SK-N-SH treated with all-trans-retinoic acid at 6 μM for 48 hours (cell line): ENCODE measurements at regions not wholly inside any gene's neighbourhood (a gene's known extent, or its start where the extent isn't known, plus 50 kb on each side); places are given as distances from the start of the nearest gene placed in this dataset.
A peak's percentile ranks its signal among the peaks of the same experiment; 100 is the strongest.

Experiments
- ATAC-seq: fragments of 200-7000 bp; cut with Tn5 transposase; 3 replicates; pipeline ENCODE4 v1.9.1; 2020; ENCODE audit warnings: mild to moderate bottlenecking, moderate library complexity
- ARNTL ChIP-seq: fragments of 450-650 bp; formaldehyde crosslinking; IDR thresholded peaks from 2 replicates; pipeline ENCODE4 v1.5.0; 2020; ENCODE audit warnings: low read depth, mild to moderate bottlenecking, moderate library complexity, borderline replicate concordance
- BACH2 ChIP-seq: fragments of 250-450 bp; sonication (Bioruptor Pico); IDR thresholded peaks from 2 replicates; pipeline ENCODE4 v1.9.0; 2021; ENCODE audit warnings: mild to moderate bottlenecking, borderline replicate concordance
- CREB5 ChIP-seq: fragments of 250-450 bp; sonication (Bioruptor Pico); IDR thresholded peaks from 2 replicates; pipeline ENCODE4 v1.5.1; 2020; ENCODE audit warnings: low read depth, mild to moderate bottlenecking, moderate library complexity
- CSDC2 ChIP-seq: fragments of 250-450 bp; sonication (Bioruptor Pico); IDR thresholded peaks from 2 replicates; pipeline ENCODE4 v1.5.0; 2020; ENCODE audit warnings: mild to moderate bottlenecking, moderate library complexity
- CSRNP3 ChIP-seq: fragments of 250-450 bp; sonication (Bioruptor Pico); IDR thresholded peaks from 2 replicates; pipeline ENCODE4 v1.5.1; 2021; ENCODE audit warnings: mild to moderate bottlenecking, moderate library complexity
- ESRRG ChIP-seq: fragments of 250-450 bp; sonication (Bioruptor Pico); IDR thresholded peaks from 2 replicates; pipeline ENCODE4 v1.6.1; 2021; ENCODE audit warnings: mild to moderate bottlenecking
- ISL1 ChIP-seq: fragments of 250-450 bp; sonication (Bioruptor Pico); IDR thresholded peaks from 2 replicates; pipeline ENCODE4 v2.1.2; 2022; ENCODE audit warnings: mild to moderate bottlenecking, moderate library complexity
- OSR1 ChIP-seq: fragments of 250-450 bp; sonication (Bioruptor Pico); IDR thresholded peaks from 2 replicates; pipeline ENCODE4 v1.8.0; 2022; ENCODE audit warnings: moderate library complexity, mild to moderate bottlenecking, inconsistent platforms
- PPARA ChIP-seq: fragments of 250-450 bp; sonication (Bioruptor Pico); IDR thresholded peaks from 2 replicates; pipeline ENCODE4 v1.5.0; 2020; ENCODE audit warnings: mild to moderate bottlenecking, borderline replicate concordance
- RARB ChIP-seq: fragments of 250-450 bp; sonication (Bioruptor Pico); IDR thresholded peaks from 2 replicates; pipeline ENCODE4 v1.8.0; 2021; ENCODE audit warnings: mild to moderate bottlenecking, moderate library complexity
- SNAI2 ChIP-seq: fragments of 250-450 bp; sonication (Bioruptor Pico); IDR thresholded peaks from 2 replicates; pipeline ENCODE4 v1.5.0; 2020; ENCODE audit warnings: mild to moderate bottlenecking, moderate library complexity
- TCF4 ChIP-seq: fragments of 250-450 bp; sonication (Bioruptor Pico); IDR thresholded peaks from 2 replicates; pipeline ENCODE4 v1.8.0; 2021; ENCODE audit warnings: mild to moderate bottlenecking, moderate library complexity, borderline replicate concordance
- TOX ChIP-seq: fragments of 250-450 bp; sonication (Bioruptor Pico); IDR thresholded peaks from 2 replicates; pipeline ENCODE4 v1.8.0; 2021; ENCODE audit warnings: mild to moderate bottlenecking, moderate library complexity, borderline replicate concordance
- TSHZ2 ChIP-seq: fragments of 250-450 bp; sonication (Bioruptor Pico); IDR thresholded peaks from 2 replicates; pipeline ENCODE4 v1.5.0; 2020; ENCODE audit warnings: mild to moderate bottlenecking, moderate library complexity
- ZC3H10 ChIP-seq: fragments of 250-450 bp; sonication (Bioruptor Pico); IDR thresholded peaks from 2 replicates; pipeline ENCODE4 v1.5.1; 2021; ENCODE audit warnings: mild to moderate bottlenecking, moderate library complexity
- ZFP3 ChIP-seq: fragments of 250-450 bp; sonication (Bioruptor Pico); IDR thresholded peaks from 2 replicates; pipeline ENCODE4 v1.5.0; 2020; ENCODE audit warnings: mild to moderate bottlenecking, moderate library complexity
- ZNF565 ChIP-seq: fragments of 450-650 bp; formaldehyde crosslinking; conservative IDR thresholded peaks from 2 replicates; pipeline ENCODE4 v1.5.0; 2020; ENCODE audit warnings: low read depth, mild to moderate bottlenecking, moderate library complexity
- ZNF8 ChIP-seq: fragments of 450-650 bp; formaldehyde crosslinking; IDR thresholded peaks from 2 replicates; pipeline ENCODE4 v1.5.0; 2020; ENCODE audit warnings: mild to moderate bottlenecking, moderate library complexity
- TF ChIP-seq, protein P1 (sequence below): fragments of 250-450 bp; sonication (Bioruptor Pico); IDR thresholded peaks from 2 replicates; pipeline ENCODE4 v1.8.0; 2020; ENCODE audit warnings: mild to moderate bottlenecking, moderate library complexity, borderline replicate concordance
- TF ChIP-seq, protein P2 (sequence below): fragments of 250-450 bp; sonication (Bioruptor Pico); IDR thresholded peaks from 2 replicates; pipeline ENCODE4 v1.8.0; 2021; ENCODE audit warnings: low read depth, mild to moderate bottlenecking, moderate library complexity, borderline replicate concordance

DNA sequence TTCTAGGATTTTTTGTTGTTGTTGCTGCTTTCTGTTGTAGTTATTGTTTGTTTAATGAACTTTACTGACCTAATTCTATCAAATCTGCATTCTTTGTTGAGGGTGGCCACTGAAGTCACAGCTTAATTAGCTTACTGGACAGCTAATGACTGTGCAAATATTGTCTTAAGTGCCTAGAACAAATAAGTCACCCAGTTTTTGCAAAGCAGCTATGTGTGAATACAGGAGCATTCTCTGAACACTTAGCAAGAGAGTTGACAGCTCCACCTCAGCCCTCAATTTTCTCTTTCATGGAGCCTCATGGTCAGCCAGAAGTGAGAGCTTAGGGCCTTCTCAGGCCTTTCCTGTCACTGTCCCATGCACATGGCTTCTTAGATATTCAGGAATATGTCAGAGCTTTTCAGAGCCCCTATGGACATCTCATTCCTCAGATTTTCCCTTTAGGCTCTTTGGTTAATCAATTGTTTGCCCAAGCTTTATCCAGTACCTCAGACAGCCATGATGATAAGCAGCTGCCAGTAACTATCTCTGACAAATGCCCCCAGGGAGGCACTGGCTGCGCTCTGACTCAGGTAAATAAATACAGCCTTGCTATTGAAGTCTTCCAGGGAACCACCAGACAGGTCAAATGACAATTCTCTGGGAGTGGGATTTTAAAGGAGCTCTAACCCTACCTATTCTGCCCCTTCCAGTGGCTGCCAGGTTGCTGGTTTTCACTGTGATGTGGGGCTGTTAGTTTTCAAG is 241.4 kb upstream of the IL12B start (continued):
- no peak for TF ChIP-seq CSRNP3 (CRISPR knock-in tag)
- TF ChIP-seq ESRRG, result no peak
- TF ChIP-seq ISL1 (CRISPR knock-in tag), result no peak
- TF ChIP-seq ZNF8 (CRISPR knock-in tag), result no peak
- no peak for TF ChIP-seq CREB5 (CRISPR knock-in tag)
- TF ChIP-seq SNAI2 (CRISPR knock-in tag), result no peak
- no peak for TF ChIP-seq BACH2 (CRISPR knock-in tag)
- TF ChIP-seq ZC3H10, result no peak
- no peak for TF ChIP-seq TCF4
- TF ChIP-seq, all 23 proteins: peak for 0

DNA sequence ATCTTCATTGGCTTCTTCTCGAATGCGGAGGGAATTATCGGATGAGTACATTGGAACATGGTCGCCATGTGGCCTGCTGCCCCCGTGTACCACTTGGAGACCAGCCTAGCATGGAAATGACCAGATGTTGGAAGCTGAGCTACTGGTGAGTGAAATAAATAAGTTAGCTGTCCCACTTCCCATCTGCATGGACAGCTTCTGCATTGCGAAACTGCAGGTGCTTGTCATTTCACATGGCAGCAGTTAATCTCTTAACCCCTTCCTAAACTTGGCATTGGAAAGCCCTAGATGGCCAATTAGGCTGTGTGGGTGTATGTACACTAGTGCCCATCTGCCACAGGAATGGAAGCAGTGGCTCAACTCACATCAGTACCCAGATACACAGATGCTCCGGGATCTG is 246.6 kb upstream of the IL12B start:
- TF ChIP-seq CSDC2 (CRISPR knock-in tag), result no peak
- TF ChIP-seq ARNTL (CRISPR knock-in tag), result no peak
- TF ChIP-seq RARB, result no peak
- TF ChIP-seq ESRRG, result no peak
- no peak for TF ChIP-seq TSHZ2
- TF ChIP-seq, protein P1, sequence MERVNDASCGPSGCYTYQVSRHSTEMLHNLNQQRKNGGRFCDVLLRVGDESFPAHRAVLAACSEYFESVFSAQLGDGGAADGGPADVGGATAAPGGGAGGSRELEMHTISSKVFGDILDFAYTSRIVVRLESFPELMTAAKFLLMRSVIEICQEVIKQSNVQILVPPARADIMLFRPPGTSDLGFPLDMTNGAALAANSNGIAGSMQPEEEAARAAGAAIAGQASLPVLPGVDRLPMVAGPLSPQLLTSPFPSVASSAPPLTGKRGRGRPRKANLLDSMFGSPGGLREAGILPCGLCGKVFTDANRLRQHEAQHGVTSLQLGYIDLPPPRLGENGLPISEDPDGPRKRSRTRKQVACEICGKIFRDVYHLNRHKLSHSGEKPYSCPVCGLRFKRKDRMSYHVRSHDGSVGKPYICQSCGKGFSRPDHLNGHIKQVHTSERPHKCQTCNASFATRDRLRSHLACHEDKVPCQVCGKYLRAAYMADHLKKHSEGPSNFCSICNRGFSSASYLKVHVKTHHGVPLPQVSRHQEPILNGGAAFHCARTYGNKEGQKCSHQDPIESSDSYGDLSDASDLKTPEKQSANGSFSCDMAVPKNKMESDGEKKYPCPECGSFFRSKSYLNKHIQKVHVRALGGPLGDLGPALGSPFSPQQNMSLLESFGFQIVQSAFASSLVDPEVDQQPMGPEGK (CRISPR knock-in tag), result no peak
- no peak for TF ChIP-seq ZC3H10
- no peak for TF ChIP-seq ZFP3 (CRISPR knock-in tag)
- no peak for TF ChIP-seq CSRNP3 (CRISPR knock-in tag)
- no peak for TF ChIP-seq SNAI2 (CRISPR knock-in tag)
- TF ChIP-seq ZNF565 (CRISPR knock-in tag), result no peak
- TF ChIP-seq TOX (CRISPR knock-in tag), result no peak
- no peak for TF ChIP-seq BACH2 (CRISPR knock-in tag)
- no peak for TF ChIP-seq ZNF8 (CRISPR knock-in tag)
- no peak for ATAC-seq

DNA sequence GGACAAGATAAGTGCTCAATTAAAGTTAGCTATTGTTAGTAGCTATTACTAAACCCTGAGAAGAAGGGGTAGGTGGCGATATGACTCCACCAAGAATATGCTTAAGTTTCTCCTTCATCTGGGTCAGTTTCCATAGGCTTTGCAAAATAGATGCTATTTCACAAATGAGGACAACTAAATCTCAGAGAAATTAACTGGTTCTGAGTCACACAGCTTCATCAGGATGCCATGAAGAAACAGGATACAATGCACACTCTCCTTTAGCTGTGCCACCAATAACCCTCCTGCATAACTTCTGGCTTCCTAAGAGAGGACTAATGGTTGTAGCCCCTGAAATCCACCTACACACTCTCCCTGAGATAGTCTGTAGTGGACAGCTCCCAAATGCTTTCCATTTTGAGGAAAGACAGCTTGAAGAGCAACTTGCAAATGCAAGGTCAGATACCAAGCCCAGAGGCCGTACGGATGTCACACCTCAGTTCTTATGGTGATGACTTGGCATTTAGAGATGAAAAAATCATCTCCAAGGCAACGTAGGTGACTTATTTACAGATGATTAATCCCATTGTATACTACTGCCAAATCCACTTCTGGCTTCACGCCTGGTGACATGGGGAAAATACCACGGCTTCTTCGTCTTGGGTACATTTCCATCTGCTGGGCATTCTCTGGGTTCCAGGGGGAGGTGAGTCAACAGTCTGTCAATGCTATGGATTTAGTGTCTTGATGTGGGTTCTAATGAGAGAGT is 251.4 kb upstream of the IL12B start:
- ATAC-seq, result peak; percentile 85
- TF ChIP-seq OSR1 (CRISPR knock-in tag), result no peak
- TF ChIP-seq, protein P2, sequence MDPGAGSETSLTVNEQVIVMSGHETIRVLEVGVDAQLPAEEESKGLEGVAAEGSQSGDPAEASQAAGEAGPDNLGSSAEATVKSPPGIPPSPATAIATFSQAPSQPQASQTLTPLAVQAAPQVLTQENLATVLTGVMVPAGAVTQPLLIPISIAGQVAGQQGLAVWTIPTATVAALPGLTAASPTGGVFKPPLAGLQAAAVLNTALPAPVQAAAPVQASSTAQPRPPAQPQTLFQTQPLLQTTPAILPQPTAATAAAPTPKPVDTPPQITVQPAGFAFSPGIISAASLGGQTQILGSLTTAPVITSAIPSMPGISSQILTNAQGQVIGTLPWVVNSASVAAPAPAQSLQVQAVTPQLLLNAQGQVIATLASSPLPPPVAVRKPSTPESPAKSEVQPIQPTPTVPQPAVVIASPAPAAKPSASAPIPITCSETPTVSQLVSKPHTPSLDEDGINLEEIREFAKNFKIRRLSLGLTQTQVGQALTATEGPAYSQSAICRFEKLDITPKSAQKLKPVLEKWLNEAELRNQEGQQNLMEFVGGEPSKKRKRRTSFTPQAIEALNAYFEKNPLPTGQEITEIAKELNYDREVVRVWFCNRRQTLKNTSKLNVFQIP, result no peak
- TF ChIP-seq CSDC2 (CRISPR knock-in tag), result no peak
- no peak for TF ChIP-seq PPARA
- TF ChIP-seq CREB5 (CRISPR knock-in tag), result no peak
- no peak for TF ChIP-seq TOX (CRISPR knock-in tag)
- TF ChIP-seq ZNF565 (CRISPR knock-in tag), result no peak
- TF ChIP-seq TSHZ2, result no peak
- TF ChIP-seq ZNF8 (CRISPR knock-in tag), result no peak
- TF ChIP-seq ISL1 (CRISPR knock-in tag), result no peak
- no peak for TF ChIP-seq TCF4
